Keratinocyte (primary cell): ENCODE measurements at regions not wholly inside any gene's neighbourhood (a gene's known extent, or its start where the extent isn't known, plus 50 kb on each side); places are given as distances from the start of the nearest gene placed in this dataset.

ENCODE experiments used
- CTCF ChIP-seq, 3 experiments: IDR thresholded peaks in 1 of 3; conservative IDR thresholded peaks in 1 of 3; optimal IDR thresholded peaks in 1 of 3; 2 replicates in 2 of 3; 3 replicates in 1 of 3; pipeline versions ENCODE3 to v1.5.1; 2011; ENCODE audit warnings: low read length in 3 of 3, mild to moderate bottlenecking in 3 of 3, moderate library complexity in 2 of 3, control low read depth in 1 of 3, inconsistent platforms in 1 of 3; ENCODE audit not compliant: insufficient read depth in 2 of 3; ENCODE audit errors: extremely low read depth in 1 of 3
- EZH2 ChIP-seq: IDR thresholded peaks from one replicate; pipeline ENCODE4 v1.6.1; 2012; ENCODE audit warnings: inconsistent platforms, mild to moderate bottlenecking, low read length, moderate library complexity

GRCh38 chr5:92560698-92561401 lies 1020.2 kb downstream of the NR2F1-AS1 start:
- TF ChIP-seq CTCF (optimal IDR thresholded peaks at IDR 0.05 in 1 of 3, IDR thresholded peaks at IDR 0.05 in 1 of 3, conservative IDR thresholded peaks at IDR 0.05 in 1 of 3; ENCODE audit: extremely low read depth in 1 of 3, insufficient read depth in 2 of 3, low read length in 3 of 3) (no peak), EZH2 (no peak)
